Prostate gland (tissue), 2 donors: ENCODE measurements at regions not wholly inside any gene's neighbourhood (a gene's known extent, or its start where the extent isn't known, plus 50 kb on each side); places are given as distances from the start of the nearest gene placed in this dataset.
A peak's percentile ranks its signal among the peaks of the same experiment; 100 is the strongest.
"Not testable (repeated sequence)": the region's sequence is repeated elsewhere in the genome, so short reads cannot be mapped to it uniquely, and the experiment has no call there.

Source experiments
- DNase-seq: peaks from one replicate; pipeline ENCODE4 v3.0.0-alpha.2; 2019; ENCODE audit warnings: low spot score
- H3K27ac ChIP-seq, 2 donors: fragments of 200-600 bp; sonication (generic); 2 replicates each; pipeline ENCODE4 v1.5.1; 2017 to 2019
- H3K27me3 ChIP-seq: fragments of 200-600 bp; sonication (generic); replicated peaks from 2 replicates; pipeline ENCODE4 v1.5.1; 2019; ENCODE audit not compliant: insufficient read depth
- H3K36me3 ChIP-seq, 2 donors: fragments of 200-600 bp; sonication (generic); 1 replicate in 1 of 2; 2 replicates in 1 of 2; pipeline versions ENCODE4 v1.5.1 to v1.8.1; 2017 to 2019
- H3K4me1 ChIP-seq: fragments of 200-600 bp; sonication (generic); replicated peaks from 2 replicates; pipeline ENCODE4 v1.5.1; 2019
- H3K4me3 ChIP-seq, 2 donors: fragments of 200-600 bp; sonication (generic); 2 replicates each; pipeline ENCODE4 v1.5.1; 2017 to 2019
- H3K9me3 ChIP-seq: fragments of 200-600 bp; sonication (generic); 2 replicates; pipeline ENCODE4 v1.5.1; 2017
- CTCF ChIP-seq, 4 experiments: fragments of 200-600 bp in 2 of 4; fragments of 450-650 bp in 2 of 4; sonication (generic) in 2 of 4; IDR thresholded peaks; 1 replicate in 3 of 4; 2 replicates in 1 of 4; pipeline ENCODE4 v1.5.1; 2016 to 2019; ENCODE audit warnings: antibody characterized with exemption in 4 of 4, mild to moderate bottlenecking in 2 of 4, moderate library complexity in 2 of 4
- POLR2A ChIP-seq: fragments of 450-650 bp; IDR thresholded peaks from one replicate; pipeline ENCODE4 v1.6.1; 2016; ENCODE audit warnings: antibody characterized with exemption, mild to moderate bottlenecking
- POLR2AphosphoS5 ChIP-seq: sonication (generic); formaldehyde crosslinking; IDR thresholded peaks from one replicate; pipeline ENCODE4 v1.6.1; 2017; ENCODE audit warnings: antibody characterized with exemption
- WGBS: methylation state at CpG from one replicate; pipeline ENCODE4 v1.1.5; 2018; 5-methylcytosine and 5-hydroxymethylcytosine counted together
- intact Hi-C: fragments of 100-400 bp; cut with DNase I; formaldehyde crosslinking; loops from one replicate; pipeline ENCODE4 v1.14.2; 2022

- WGBS = 59% methylated on average over 36 of the region's 41 CpGs
- Histone ChIP-seq H3K9me3 (no peaks in the 10 kb centered on the region), H3K4me1 (no peaks in the 10 kb centered on the region), H3K36me3 (no peaks in the 10 kb centered on the region), H3K27ac (no peak overlapping the region), H3K27me3 (no peaks in the 10 kb centered on the region), H3K4me3 (no peak overlapping the region)
- TF ChIP-seq POLR2AphosphoS5 = no peak
- TF ChIP-seq POLR2A = no peak
- TF ChIP-seq CTCF (IDR thresholded peaks at IDR 0.05) = no peak
- intact Hi-C loops = no loop called here
- no peak for DNase-seq
These were observed 975.8 kb upstream of the DEFB115 start for GRCh38 chr20:30281584-30282197.

DNA sequence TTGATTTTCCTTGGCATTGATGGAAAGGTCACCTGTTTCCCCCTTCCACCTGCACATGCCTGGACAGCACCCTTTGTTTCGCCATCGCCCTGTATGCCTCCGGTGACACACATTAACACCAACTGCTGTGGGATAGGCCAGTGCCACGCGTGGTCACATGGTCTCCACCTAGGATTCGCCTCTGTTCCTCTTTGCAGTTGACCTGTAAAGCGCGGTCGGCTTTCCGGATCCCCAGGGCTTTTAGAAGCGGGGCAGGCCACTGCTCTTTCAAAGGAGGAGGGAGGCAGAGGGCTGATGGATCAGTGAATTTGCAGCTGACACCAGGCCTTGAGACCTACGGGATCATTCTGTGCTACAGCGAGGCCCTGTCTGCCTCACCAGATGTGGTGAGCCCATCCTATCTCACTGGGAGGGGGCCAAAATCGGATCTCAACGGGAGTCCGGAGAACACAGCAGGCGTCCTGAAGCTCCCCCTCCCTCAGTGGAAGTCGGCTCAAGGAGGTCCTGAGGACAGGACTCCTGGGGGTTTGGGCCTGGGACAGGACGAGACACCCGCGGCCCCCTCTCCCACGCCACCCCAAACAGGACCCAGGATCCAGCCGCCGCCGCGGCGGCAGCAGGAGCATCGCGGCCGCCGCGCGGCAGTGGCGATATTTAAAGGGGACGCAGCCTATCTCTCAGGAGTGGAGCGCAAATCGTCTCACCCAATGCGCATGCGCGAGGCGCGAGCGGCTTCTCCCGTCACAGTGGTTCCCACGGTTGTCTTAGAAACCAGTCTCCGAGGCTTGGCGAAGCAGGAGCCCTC, 973.8 kb upstream of the DEFB115 start:
- peak; percentile 71 for DNase-seq
- intact Hi-C loops, H3K4me1 ChIP-seq, H3K27ac ChIP-seq, H3K27me3 ChIP-seq, H3K9me3 ChIP-seq, H3K36me3 ChIP-seq: not testable (repeated sequence)
- WGBS = 24% methylated on average over 47 of the region's 47 CpGs
- TF ChIP-seq POLR2AphosphoS5 = peak; percentile 59
- TF ChIP-seq CTCF (IDR thresholded peaks at IDR 0.05) = peak in 1 of 4 experiments; percentile 9
- peak; percentile 19 for TF ChIP-seq POLR2A
- peak overlapping the region; percentile 33 to 37 for H3K4me3 ChIP-seq

DNA sequence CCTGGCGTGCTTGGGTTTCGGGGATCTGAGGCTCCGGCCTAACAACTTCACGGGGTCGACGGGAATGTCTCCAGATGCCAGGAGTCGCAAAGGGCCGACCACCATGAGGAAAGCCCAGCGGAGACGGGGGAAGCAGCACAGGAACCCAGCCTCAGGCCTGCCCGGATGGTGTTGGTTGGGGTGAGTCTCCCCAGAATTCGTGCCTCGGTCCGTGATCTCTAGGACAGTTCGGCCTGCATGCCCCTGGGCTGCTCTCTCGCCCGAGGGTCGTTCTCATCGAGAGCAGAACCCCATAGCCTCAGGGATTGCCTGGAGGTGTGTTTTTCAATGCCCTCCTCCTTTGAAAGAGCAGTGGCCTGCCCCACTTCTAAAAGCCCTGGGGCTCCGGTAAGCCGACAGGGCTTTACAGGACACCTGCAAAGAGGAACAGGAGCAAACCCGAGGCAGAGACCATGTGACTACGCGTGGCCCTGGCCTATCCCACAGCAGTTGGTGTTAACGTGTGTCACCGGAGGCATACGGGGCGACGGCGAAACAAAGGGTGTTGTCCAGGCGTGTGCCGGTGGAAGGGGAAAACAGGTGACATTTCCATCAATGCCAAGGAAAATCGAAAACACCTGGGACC, 973.1 kb upstream of the DEFB115 start:
- Histone ChIP-seq H3K36me3 (no peaks in the 10 kb centered on the region), H3K4me1 (no peaks in the 10 kb centered on the region), H3K27me3 (no peaks in the 10 kb centered on the region), H3K4me3 (peak overlapping the region; percentile 33 to 37), H3K9me3 (no peaks in the 10 kb centered on the region), H3K27ac (no peak overlapping the region)
- TF ChIP-seq CTCF (IDR thresholded peaks at IDR 0.05) (no peak), POLR2AphosphoS5 (no peak), POLR2A (no peak)
- no peak for DNase-seq
- intact Hi-C loops = no loop called here
- 25% methylated on average over 32 of the region's 33 CpGs for WGBS

DNA sequence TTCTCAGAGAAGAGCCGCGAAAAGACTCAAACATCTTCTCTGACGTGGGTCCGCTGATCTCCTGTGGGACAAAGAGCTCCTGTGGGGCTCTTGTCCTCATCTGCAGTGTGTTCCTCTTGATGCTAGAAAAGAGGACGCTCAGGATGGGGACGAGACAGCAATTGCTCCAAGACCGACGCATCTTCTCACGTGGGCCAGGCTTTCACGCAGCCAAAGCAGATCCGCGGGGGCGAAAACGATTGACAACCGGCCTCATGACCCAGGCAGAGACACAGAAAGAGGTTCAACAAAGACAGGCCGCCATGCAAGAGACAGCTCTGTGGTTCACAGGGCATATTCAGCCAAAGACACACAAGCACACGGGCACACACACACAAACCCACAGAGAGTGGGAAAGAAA, 971.8 kb upstream of the DEFB115 start:
- H3K4me3 ChIP-seq = no peak overlapping the region
- no peaks in the 10 kb centered on the region for H3K9me3 ChIP-seq
- no peak for DNase-seq
- intact Hi-C loops = no loop called here
- TF ChIP-seq POLR2AphosphoS5 = no peak
- TF ChIP-seq CTCF (IDR thresholded peaks at IDR 0.05) = no peak
- no peak for TF ChIP-seq POLR2A
- no peaks in the 10 kb centered on the region for H3K27me3 ChIP-seq
- 82% methylated on average over 17 of the region's 17 CpGs for WGBS
- no peaks in the 10 kb centered on the region for H3K4me1 ChIP-seq
- no peaks in the 10 kb centered on the region for H3K36me3 ChIP-seq
- no peak overlapping the region for H3K27ac ChIP-seq
